CD1c-positive myeloid dendritic cell (primary cell): ENCODE measurements at regions not wholly inside any gene's neighbourhood (a gene's known extent, or its start where the extent isn't known, plus 50 kb on each side); places are given as distances from the start of the nearest gene placed in this dataset.

Experiments used
- DNase-seq: peaks from one replicate; pipeline ENCODE4 v3.0.0-alpha.2; 2016; ENCODE audit errors: extremely low spot score

DNA sequence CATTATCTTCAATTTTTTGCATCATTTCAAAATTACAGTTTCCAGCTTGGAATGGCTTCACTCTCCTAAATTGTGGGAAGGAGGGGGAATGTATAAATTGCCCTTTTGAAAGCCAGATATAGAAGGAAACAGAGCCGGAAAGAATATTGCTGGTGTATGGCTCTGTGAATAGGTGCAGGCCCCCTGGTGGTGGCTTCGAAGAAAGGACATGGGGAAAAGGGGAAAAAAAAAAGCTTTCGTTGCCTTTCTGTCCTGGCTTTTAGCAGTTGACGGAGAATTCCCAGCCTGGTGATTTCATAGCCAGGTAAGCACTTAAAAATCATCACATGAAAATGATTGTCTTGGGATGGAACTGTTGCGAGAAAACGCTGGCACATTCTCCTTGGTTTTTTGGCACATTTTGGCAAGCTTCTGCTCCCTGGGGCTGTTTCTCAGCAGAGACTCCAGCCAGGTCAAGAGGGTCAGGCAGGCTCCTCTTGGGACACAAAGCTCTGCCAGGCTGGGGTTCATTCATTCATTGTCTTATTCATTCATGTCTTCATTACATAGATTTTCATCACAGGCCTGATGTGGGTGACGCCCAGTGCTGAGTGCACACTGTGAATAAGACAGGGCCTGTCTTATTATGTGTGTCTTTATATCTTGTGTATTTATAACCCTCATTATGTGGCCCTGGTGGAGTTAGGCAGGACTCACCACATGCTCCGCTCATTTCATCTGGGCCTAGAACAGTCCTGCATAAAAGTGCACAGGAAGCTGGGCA is 300.0 kb upstream of the TPM1 start:
- peak; percentile 35 for DNase-seq

DNA sequence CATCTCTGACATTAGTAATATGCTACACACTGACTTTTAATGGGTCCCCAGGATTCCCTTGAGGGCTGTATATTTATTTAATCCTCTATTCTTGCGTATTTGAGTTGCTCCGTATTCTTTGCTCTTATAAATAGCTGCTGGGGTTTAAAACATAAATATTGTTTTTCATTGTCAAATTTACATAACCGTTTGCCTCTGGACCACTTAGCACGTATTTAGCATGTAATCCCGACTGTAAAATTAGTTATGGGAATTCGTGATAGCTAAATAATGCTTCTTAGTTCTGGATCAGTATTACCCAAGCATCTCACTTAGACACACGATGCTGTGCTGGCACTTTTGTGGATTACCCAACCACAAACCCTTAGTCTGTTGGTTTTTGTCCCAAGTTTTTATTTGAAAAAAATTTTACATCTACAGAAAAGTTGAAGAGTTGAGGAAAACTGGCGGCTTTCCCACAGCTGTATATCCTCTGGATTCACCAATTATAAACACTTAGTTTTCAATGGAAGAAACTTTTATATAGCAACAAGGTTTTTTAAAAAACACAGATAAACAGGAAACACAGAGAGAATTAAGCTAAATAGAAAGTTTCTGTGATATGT is 296.8 kb upstream of the TPM1 start:
- no peak for DNase-seq

DNA sequence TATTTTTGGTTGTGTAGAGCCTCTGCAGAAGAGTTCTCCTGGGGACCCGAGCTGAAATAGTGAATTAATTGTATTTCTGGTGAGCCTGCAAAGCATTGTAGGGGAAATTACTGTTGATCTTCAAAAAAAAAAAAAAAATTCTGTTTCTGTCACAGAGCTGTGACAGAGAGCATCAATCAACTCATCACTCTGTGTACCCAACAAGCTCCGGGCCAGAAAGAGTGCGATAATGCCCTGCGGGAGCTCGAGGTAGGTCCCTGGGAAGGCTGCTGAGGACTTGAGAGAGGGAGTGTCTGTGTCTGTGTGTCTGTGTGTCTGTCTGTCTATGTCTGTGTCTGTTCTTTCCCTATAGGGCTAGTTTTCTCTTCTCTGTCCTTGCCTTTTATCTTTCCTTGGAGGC is 294.4 kb upstream of the TPM1 start:
- no peak for DNase-seq

DNA sequence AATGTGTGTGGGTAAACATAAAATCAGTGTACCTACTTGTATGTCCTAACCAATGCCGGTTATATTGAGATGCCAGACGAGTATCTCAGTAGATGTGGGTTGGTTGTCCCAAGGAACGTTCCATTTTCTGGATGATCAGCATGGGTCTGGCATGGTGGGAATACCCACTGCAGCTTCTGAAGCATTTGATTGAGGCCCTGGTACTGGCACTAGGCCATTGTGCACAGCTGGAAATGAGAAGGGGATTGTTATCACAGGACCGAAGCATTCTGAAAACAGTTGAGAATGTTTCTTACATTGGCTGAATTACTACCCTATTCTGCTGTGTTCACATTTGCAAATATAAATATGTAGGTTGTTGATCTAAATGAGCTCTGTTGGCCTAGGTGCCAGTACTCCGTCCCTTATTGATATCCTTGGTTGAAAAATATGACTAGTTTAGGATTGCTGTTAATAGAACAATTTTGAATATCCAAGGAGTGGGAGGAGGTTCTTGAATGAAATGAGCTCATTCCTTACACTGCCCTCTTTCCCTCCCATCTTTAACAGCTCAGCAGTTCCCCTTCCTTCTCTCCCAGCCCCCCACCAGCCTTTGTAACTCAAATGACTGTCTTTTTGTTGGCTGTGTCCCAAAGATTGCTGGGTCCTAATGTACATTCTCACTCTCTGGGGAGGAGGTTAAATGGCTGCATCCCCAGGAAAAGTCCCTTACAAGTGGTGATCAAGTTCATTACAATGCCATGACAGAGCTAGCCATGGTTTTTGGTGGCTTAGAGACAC is 293.3 kb upstream of the TPM1 start:
- DNase-seq, result no peak

DNA sequence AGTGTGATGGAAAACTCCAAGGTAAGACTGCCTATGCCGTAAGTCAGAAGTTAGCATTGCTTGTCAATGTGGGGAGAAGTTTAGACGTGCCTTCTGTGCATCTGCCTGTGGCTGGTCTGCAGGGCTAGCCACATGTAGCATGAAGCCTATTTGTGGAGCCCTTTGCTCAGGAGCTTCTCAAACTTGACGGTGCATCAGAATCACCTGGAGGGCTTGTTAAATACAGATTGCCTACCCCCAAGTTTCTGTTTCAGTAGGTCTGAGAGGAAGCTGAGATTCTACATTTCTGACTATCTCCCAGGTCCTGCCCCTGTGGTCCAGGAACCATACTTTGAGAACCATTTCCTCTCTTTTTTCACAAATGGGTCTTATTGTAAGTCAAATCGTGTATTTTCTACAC is 292.1 kb upstream of the TPM1 start:
- no peak for DNase-seq

DNA sequence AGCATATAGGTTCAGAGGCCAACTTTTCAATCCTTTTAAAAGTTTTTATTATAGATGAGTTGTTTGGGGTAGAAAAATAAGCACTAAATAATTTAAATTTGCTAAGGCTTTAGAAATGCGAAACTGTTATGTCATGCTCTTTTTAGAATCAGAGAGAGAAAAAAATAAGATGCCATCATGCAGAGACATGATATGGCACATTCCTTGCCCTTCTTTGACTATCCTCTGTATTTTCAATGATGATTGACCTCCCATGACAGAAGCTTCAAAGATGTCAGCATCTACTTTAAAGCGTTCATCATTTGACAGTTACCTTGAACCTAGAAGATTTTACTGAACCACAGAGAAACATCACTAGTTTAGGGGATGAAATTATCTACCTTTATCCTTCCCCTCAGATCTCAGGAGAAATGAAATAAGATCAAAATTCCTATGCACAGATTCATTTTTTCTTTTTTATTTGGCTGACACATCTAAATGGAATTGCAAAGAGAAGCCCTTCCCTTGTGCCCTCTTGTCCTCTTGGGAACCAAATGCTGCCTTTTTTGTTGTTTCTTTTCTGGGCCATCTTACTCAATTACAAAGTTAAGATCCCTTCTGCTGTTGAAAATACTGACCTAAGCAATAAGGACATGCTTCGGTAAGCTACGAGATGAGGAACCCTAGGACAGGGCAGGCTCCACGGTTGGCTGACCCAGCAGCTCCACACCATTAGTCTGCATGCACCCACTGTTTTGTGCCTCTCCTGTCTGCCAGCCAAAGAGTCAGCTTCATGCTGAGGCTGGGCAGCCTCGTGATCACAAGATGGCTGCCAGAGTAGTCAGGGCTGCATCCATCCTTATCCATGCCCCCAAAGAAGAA is 289.7 kb upstream of the TPM1 start:
- DNase-seq, result no peak

DNA sequence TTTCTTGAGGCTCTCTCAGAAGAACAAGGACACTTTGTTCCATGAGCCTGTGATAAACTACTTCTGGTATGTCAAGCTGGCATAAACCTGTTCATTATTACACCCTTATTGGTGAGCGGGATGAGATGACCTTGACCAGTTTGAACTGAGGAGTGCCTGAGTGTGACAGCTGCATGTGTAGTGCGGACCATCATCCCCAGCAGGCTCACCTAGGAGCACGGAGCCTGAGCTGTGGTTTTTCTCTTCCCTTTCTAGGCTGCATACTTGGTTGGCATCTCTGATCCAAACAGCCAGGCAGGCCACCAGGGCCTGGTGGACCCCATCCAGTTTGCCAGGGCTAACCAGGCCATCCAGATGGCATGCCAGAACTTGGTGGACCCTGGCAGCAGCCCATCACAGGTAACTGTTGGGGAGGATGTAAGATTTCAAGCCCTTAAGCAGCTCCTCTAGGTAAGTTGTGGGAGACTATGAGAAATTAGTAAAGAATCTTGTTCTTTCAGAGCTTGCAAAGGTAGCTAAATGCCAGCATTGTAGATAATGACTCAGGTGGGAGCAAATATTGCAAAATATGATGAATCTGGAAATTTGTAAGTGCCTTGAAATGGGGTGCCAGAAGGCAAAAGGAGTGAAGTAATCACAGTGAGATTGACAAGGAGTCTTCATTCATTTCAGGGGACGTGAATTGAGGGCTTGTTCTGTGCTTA is 288.9 kb upstream of the TPM1 start:
- DNase-seq, result no peak

DNA sequence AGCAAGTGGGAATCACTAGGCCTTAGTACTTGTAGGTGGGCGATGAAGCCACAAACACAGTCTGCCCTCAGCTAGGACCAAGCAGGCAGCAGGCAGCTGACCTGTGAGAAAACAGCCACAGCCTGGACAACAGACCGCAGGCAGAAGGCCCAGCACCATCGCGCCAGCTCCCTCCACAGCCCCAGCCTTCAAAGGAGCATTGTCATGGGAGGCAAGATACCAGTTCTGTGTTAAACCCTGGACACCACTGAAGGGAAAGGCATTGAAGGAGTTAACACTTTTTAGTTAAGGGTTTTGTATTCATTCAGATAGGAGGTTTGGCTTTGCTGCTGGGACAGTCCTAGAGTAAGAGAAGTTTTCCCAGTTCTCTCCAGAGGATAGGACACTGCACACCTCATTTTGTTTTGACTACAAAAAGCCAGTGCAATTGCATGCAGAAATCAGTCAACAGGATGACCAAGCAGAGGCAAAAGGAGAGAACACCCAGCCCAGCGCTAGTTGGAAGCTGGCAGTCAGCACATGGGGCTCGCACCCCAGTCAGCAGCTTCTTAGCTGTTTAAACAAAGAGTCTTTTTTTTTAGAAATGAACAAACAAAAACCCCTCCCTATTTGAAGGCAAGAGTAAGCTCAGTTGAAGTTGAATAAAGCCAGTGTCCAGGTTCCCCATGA is 286.1 kb upstream of the TPM1 start:
- DNase-seq, result no peak

DNA sequence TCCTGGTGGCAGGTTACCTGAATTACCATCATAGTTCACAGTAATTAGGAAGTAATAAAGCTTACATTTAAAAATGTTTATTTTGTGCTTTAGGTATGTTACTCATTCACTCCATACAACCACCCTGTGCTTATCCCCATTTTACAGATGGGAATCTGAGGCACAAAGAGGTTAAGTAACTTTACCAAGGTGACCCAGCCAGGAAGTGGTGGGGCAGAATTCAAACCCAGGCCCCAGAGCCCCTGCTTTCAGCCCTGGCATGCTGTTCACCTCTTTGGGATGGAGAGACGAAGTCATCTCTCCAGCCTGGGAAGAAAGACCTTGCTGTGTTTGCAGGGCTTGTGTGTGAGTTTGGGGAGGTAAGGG is 285.6 kb upstream of the TPM1 start:
- no peak for DNase-seq

DNA sequence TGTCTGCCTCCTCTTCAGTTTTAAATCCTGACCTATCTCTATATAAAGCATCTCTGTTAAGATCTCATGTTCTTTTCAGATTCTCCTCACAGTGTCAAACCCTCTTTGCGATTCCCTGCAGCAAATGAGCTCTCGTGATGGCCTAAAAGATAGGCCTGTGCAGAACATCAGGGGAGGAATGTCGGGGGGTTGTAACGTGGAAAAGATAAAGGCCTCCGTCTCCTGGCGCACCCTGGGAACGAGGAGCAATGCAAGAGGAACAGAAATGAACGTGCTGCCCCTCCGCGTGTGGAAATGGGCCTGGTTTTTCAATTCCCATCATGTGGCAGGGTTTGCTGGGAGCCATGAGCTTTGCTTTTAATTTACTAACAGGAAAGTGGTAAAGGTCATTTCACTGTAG is 285.0 kb upstream of the TPM1 start:
- no peak for DNase-seq

DNA sequence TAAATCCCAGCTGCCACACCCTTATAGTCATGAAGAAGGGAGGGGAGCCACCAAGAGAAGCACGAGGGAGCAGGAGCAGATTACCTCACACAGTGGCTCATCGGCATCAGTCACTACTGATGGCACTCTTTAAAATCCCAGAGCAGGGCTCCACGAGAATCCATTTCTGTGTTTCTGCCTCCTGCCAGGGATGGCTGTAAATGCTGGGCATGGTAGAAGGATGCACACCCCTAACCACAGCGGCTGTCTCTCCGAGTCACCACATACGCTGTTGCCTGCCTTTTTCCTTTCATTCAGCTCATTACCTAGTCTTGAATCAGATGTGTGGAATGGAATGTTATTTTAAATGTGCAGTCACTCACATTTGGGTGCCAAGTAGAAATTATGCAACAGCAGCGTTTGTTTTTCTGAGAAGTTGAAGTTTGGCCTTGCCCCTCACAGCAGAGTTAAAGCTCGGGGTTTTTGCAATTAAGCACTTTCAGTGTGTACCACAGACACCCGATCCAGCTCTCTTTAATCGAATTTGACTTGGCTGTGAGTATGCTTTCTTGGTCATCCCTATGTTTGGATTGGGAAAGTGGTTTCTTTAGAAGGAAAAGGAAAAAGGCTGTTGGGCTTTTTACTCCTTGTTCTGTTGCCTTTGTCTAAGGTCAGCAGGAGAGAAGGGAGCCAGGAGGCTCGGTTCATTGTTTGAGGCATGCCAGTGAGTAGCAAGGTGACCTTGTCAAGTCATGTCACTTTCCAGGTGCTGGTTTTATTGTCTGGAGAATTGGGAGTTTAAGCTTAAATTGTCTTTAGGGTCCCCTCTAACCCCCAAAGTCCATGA is 284.2 kb upstream of the TPM1 start:
- no peak for DNase-seq

DNA sequence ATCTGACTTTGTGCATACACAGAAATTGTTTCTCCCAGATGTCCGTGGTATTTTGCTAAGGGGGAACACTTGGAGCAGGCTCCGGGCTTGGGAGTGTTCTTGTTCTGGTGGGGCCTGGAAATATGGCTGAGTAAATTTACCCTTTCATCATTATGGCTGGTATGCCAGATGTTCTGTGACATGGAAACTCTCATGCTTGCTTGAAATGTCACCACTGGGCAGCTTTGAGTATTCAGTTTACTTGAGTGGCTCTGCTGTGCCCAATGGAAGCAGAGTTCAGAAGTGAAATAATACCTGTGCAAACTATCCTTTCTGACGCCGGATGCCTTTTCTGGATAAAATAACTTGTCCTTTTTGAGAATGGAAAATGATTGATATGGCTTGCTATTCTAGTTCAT is 283.6 kb upstream of the TPM1 start:
- no peak for DNase-seq

DNA sequence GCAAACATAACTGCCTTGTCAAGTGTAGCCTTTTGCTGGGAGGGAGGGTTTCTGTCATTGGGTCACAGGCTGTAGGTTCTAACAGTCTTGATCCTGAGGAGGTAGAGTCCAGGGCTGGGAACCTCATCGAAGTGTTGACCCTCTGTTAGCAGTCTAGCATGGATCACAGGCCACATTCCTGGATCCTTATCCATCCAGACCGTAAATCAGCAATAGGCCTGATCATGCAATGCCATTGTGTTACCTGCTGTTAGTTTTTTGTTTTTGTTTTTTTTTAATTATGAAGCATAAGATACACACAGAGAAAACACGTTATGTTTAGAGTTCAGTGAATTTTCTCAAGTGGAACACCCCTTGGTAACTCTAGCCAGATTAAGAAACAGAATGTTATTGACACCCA is 282.0 kb upstream of the TPM1 start:
- no peak for DNase-seq

DNA sequence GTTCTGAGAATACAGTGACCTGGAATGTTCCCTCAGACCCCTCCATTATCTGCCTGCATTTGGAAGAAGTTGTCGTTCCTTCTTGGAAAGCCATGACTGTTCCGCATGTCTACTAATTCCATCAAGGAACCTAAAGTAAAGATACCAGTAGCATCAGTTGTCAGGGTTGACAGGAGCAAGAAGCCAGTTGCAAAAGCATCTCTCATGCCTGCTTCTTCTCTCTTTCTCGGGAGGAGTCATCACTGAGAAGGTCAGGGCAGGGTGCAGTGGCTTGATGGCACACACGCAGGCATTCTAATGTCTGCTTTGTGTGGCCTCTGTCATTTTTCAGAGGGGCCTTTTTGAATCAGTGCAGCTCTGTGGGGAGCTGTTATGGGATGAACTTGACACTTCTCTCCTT is 276.6 kb upstream of the TPM1 start:
- no peak for DNase-seq

DNA sequence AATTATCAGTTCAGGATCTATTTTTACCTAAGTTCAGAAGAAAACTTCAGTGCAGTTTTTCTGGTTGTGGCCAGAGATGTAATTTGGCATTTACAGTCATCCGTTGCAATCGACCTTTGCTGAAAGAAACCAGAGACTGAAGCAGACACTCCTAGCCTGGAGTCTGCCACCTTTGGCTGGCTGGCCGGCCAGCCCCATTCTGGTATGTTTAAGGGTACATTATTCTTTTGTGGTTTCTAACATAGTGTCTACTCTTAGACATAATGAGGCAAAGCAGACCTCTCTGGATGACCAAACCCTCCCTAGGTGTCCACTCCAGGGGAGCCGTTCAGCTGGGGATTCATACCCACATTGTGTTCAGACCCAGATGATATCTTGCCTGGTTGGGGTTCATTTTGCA is 275.9 kb upstream of the TPM1 start:
- DNase-seq, result no peak

DNA sequence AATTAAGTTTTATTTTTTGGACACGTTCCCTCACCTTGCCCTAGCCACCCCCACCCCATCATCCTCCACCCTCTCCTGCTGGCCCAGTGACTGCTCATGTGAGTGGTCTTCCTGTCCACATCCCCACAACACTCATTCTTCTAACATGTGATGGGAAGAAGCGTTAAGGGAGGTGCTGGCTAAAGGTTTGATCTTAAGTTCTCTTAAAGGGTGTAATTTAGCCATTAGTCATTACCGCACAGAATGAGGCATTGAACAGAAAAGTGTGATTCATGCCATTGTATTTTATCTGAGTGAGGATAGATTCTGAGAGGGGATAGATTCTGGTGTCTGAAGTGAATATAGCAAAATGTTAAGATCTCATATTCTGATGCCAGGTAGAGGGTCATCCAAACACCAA is 272.9 kb upstream of the TPM1 start:
- DNase-seq, result no peak

DNA sequence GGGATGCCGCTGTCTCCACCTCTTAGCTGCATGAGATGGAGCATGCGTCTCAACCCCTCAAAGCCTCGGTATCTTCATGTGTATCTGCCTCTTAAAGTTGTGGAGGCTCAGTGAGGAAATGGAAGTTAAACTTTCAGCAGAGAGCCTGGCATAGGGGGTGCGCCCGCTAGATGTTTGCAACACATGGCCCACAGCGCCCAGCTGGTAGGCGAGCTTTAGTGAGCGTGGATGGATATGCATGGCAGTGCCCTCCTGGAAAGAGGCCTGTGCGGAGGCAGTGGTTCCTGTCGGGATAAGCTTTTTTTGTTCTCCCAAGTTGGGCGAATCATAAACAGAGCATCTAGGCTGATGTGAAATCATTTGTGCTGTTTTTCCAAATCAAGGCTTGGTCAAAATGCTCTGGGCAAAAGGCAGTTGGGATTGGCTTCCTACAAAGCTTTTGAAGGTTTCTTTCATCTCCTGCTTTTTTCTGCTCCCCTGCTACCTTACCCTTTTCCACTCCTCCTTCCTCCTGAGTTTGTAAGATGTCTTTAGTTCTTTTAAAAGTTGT is 272.4 kb upstream of the TPM1 start:
- DNase-seq, result no peak

DNA sequence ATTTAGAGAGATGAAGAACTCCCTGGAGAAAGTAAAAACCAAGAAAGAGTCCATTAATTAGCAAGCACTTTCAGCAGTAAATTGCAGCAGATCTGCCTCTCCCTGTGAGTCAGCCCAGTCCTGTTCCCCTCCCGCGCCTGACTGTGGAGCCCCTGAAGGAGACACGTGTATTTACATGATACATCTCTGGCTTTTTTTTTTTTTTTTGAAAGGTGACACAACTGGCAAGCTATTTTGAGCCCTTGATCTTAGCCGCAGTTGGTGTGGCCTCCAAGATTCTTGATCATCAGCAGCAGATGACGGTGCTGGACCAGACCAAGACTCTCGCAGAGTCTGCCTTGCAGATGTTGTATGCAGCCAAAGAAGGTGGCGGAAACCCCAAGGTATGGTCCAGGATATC is 271.8 kb upstream of the TPM1 start:
- no peak for DNase-seq

DNA sequence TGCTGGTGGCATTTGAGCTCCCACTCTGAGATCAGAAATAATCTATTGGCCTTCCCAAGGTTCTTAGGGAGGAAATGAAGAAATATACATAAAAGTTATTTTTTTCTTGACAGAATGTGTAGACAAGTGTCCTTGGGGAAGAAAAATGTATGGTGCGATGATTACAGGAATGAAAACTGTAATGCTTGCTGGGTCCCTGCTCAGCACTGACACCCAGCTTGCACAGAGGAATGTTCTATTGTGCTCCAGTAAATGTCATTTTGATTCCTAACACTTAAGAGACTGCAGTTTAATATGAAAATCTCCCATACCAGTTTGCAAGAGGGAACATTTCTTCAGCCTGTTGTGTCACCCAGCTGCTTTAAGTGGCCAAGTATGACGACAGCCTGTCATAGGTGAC is 271.3 kb upstream of the TPM1 start:
- no peak for DNase-seq
